HepG2 (cell line): ENCODE measurements at regions not wholly inside any gene's neighbourhood (a gene's known extent, or its start where the extent isn't known, plus 50 kb on each side); places are given as distances from the start of the nearest gene placed in this dataset.

Source experiments
- ATAC-seq: fragments of 200-7000 bp; cut with Tn5 transposase; 3 replicates; pipeline ENCODE4 v1.9.1; 2020; ENCODE audit warnings: mild to moderate bottlenecking, moderate library complexity
- BruUV-seq: library from RNA; stranded (reverse); fragments of 400-500 nt; replicated peaks from 2 replicates; lab custom pipeline; 2021; lab: Mats Ljungman, UMichigan
- CTCF ChIA-PET: fragments of 300-600 bp; formaldehyde crosslinking; extraction: SDS; loops from one replicate; lab custom pipeline; 2021; ENCODE audit warnings: low total read pairs, inconsistent platforms, low intra/inter-chr PET ratio; lab: Yijun Ruan, JAX
- POLR2A ChIA-PET: fragments of 350-600 bp; sonication (Branson Sonifier 250); formaldehyde crosslinking; loops from one replicate; lab custom pipeline; 2020; ENCODE audit warnings: antibody characterized with exemption, inconsistent platforms; lab: Yijun Ruan, JAX
- DNase-seq: peaks from one replicate; pipeline ENCODE4 v3.0.0-alpha.2; 2015; ENCODE audit warnings: low spot score
- FAIRE-seq: peaks from 3 replicates; lab custom pipeline; 2011; peaks lifted over from hg19 to GRCh38; lab: Jason Lieb, UNC
- H2AFZ ChIP-seq: one replicate; pipeline ENCODE4 v1.6.1; 2011; ENCODE audit warnings: low read length, inconsistent platforms
- H3K27ac ChIP-seq: fragments of 300-600 bp; 3 replicates; pipeline ENCODE4 v1.8.0; 2011; ENCODE audit warnings: mixed run types, mild to moderate bottlenecking, mixed read lengths, low read length, inconsistent platforms; ENCODE audit not compliant: insufficient read depth; ENCODE audit errors: extremely low read length
- H3K27me3 ChIP-seq, 2 experiments: fragments of 200-600 bp in 1 of 2; 2 replicates in 1 of 2; 3 replicates in 1 of 2; pipeline versions ENCODE4 v1.6.0 to v1.8.0; 2011; ENCODE audit warnings: low read length in 2 of 2, mild to moderate bottlenecking in 2 of 2, moderate library complexity in 2 of 2, inconsistent platforms in 1 of 2; ENCODE audit not compliant: insufficient read depth in 2 of 2, control insufficient read depth in 1 of 2
- H3K36me3 ChIP-seq, 2 experiments: fragments of 200-600 bp in 1 of 2; replicated peaks in 1 of 2; 2 replicates in 1 of 2; 3 replicates in 1 of 2; pipeline versions ENCODE4 v1.5.1 to v1.8.0; 2011; ENCODE audit warnings: low read length in 2 of 2, inconsistent platforms in 1 of 2; ENCODE audit not compliant: insufficient read depth in 2 of 2, control insufficient read depth in 1 of 2
- H3K4me1 ChIP-seq: 2 replicates; pipeline ENCODE4 v1.5.1; 2012; ENCODE audit warnings: low read length, inconsistent platforms; ENCODE audit not compliant: insufficient read depth
- H3K4me2 ChIP-seq: 2 replicates; pipeline ENCODE4 v1.6.0; 2011; ENCODE audit warnings: low read depth, low read length, inconsistent platforms
- H3K4me3 ChIP-seq, 3 experiments: fragments of 200-600 bp in 1 of 3; sonication (generic), shearing (Covaris generic) in 1 of 3; replicated peaks in 1 of 3; 2 replicates each; pipeline ENCODE4 v1.5.1; 2011 to 2016; ENCODE audit warnings: low read length in 3 of 3, inconsistent platforms in 2 of 3, low read depth in 2 of 3, mild to moderate bottlenecking in 2 of 3, control low read depth in 1 of 3, mixed read lengths in 1 of 3; ENCODE audit not compliant: insufficient read depth in 1 of 3
- H3K79me2 ChIP-seq: one replicate; pipeline ENCODE4 v1.6.1; 2011; ENCODE audit warnings: low read length, inconsistent platforms; ENCODE audit not compliant: insufficient read depth
- H3K9ac ChIP-seq: 2 replicates; pipeline ENCODE4 v1.6.0; 2011; ENCODE audit warnings: mild to moderate bottlenecking, low read depth, low read length, inconsistent platforms; ENCODE audit not compliant: insufficient read depth
- H3K9me3 ChIP-seq: 2 replicates; pipeline ENCODE4 v1.5.1; 2012; ENCODE audit warnings: mild to moderate bottlenecking, low read length
- H4K20me1 ChIP-seq: 2 replicates; pipeline ENCODE4 v1.6.0; 2011; ENCODE audit warnings: inconsistent platforms, mild to moderate bottlenecking, low read length, moderate library complexity; ENCODE audit not compliant: insufficient read depth
- EEA1 ChIP-seq: sonication (generic); formaldehyde crosslinking; IDR thresholded peaks from 2 replicates; pipeline ENCODE4 v1.5.1; 2020; ENCODE audit warnings: mild to moderate bottlenecking, missing genetic modification reagents, borderline replicate concordance
- HIVEP1 ChIP-seq: sonication (generic); formaldehyde crosslinking; IDR thresholded peaks from 2 replicates; pipeline ENCODE4 v1.4.0; 2020; ENCODE audit warnings: mild to moderate bottlenecking, missing genetic modification reagents
- HNRNPK ChIP-seq: fragments of 200-400 bp; formaldehyde crosslinking; IDR thresholded peaks from 2 replicates; pipeline ENCODE4 v1.6.1; 2018; ENCODE audit warnings: low read length, low read depth, moderate library complexity, mild to moderate bottlenecking; ENCODE audit not compliant: poor library complexity, severe bottlenecking
- HOXD1 ChIP-seq: sonication (generic); formaldehyde crosslinking; IDR thresholded peaks from 2 replicates; pipeline ENCODE4 v1.5.0; 2020; ENCODE audit warnings: missing genetic modification reagents
- RELA ChIP-seq: sonication (generic); formaldehyde crosslinking; IDR thresholded peaks from 2 replicates; pipeline ENCODE4 v1.4.0; 2020; ENCODE audit warnings: missing genetic modification reagents
- RFX3 ChIP-seq: IDR thresholded peaks from 2 replicates; pipeline ENCODE4 v1.6.1; 2016; ENCODE audit warnings: missing biosample characterization, missing genetic modification reagents
- ZNF577 ChIP-seq: sonication (generic); formaldehyde crosslinking; IDR thresholded peaks from 2 replicates; pipeline ENCODE4 v1.4.0; 2020; ENCODE audit warnings: mild to moderate bottlenecking, low read depth, missing genetic modification reagents, borderline replicate concordance
- ZNF605 ChIP-seq: sonication (generic); formaldehyde crosslinking; IDR thresholded peaks from 2 replicates; pipeline ENCODE4 v1.8.0; 2022; ENCODE audit warnings: mild to moderate bottlenecking, missing genetic modification reagents
- WGBS: methylation state at CpG from one replicate; pipeline ENCODE4 v1.1.6; 2017; ENCODE audit warnings: low lambda C conversion rate; 5-methylcytosine and 5-hydroxymethylcytosine counted together
- in situ Hi-C: cut with HindIII; loops from 2 replicates; pipeline ENCODE4 v1.10.0; 2017; ENCODE audit warnings: low pct_unique_long_range_greater_than_20kb; ENCODE audit not compliant: extremely low pct_ligation_motif_present
- intact Hi-C: fragments of 100-400 bp; cut with micrococcal nuclease; formaldehyde crosslinking; loops from one replicate; pipeline ENCODE4 v1.10.0; 2022; ENCODE audit not compliant: unreplicated experiment
- TF ChIP-seq, protein P1 (sequence below): sonication (generic); formaldehyde crosslinking; IDR thresholded peaks from 2 replicates; pipeline ENCODE4 v1.5.1; 2020; ENCODE audit warnings: mild to moderate bottlenecking, moderate library complexity, missing genetic modification reagents
- TF ChIP-seq, protein P2 (sequence below): sonication (generic); formaldehyde crosslinking; IDR thresholded peaks from 2 replicates; pipeline ENCODE4 v1.8.1; 2023; ENCODE audit warnings: mild to moderate bottlenecking, missing genetic modification reagents
- TF ChIP-seq, protein P3 (sequence below): sonication (generic); formaldehyde crosslinking; conservative IDR thresholded peaks from 2 replicates; pipeline ENCODE4 v1.4.0; 2020; ENCODE audit warnings: mild to moderate bottlenecking, missing genetic modification reagents, moderate library complexity

DNA sequence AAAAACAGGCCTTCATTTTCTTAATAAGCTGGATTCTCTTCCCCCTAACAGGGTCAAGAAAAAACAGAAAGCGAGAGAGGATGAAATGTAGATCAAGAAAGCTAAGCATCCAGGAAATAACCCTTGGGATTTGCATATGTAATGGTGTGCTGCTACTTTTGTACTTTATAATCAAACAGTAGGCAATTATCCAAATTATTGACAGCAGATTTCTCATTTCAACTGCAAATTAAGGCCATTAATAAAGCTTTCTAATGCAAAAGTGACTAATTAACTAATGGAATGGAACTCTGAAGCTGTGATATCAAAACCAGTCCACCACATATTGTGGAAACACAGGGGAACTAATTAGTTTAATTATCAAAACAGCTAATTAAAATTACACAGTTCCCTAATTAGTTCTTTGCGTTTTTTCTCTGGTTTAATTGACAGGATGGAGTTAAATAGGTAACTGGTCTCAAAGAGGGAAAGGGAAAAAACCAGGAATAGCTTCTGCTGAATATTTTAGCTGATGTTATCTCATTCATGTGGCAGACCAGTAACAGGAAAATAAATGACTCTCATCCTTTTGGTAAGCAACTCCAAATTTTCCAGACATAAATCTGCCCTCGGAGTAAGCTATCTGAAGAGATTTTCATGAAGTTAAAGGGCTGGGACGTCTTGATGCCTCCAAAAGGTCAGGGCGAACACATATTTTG, 182.7 kb upstream of the LMO3 start:
- ChIA-PET POLR2A (no interaction called here), CTCF (no interaction called here)
- Histone ChIP-seq H3K4me2 (no peak overlapping the region), H3K4me3 (no peak overlapping the region), H3K9me3 (no peaks in the 10 kb centered on the region), H3K27me3 (no peaks in the 10 kb centered on the region), H4K20me1 (no peaks in the 10 kb centered on the region), H3K4me1 (no peaks in the 10 kb centered on the region), H3K36me3 (no peaks in the 10 kb centered on the region), H3K27ac (no peak overlapping the region), H3K9ac (no peak overlapping the region), H3K79me2 (no peaks in the 10 kb centered on the region), H2AFZ (no peak overlapping the region)
- WGBS: 2% methylated on average over 5 of the region's 5 CpGs
- BruUV-seq: no TSS peak
- in situ Hi-C loops: no loop called here
- intact Hi-C loops: no loop called here
- no peak for DNase-seq
- TF ChIP-seq, protein P1, sequence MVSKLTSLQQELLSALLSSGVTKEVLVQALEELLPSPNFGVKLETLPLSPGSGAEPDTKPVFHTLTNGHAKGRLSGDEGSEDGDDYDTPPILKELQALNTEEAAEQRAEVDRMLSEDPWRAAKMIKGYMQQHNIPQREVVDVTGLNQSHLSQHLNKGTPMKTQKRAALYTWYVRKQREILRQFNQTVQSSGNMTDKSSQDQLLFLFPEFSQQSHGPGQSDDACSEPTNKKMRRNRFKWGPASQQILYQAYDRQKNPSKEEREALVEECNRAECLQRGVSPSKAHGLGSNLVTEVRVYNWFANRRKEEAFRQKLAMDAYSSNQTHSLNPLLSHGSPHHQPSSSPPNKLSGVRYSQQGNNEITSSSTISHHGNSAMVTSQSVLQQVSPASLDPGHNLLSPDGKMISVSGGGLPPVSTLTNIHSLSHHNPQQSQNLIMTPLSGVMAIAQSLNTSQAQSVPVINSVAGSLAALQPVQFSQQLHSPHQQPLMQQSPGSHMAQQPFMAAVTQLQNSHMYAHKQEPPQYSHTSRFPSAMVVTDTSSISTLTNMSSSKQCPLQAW (CRISPR knock-in tag): no peak
- no peak for TF ChIP-seq HNRNPK
- TF ChIP-seq ZNF605: no peak
- no peak for TF ChIP-seq HIVEP1 (CRISPR knock-in tag)
- TF ChIP-seq HOXD1 (CRISPR knock-in tag): no peak
- no peak for FAIRE-seq
- ATAC-seq: no peak

DNA sequence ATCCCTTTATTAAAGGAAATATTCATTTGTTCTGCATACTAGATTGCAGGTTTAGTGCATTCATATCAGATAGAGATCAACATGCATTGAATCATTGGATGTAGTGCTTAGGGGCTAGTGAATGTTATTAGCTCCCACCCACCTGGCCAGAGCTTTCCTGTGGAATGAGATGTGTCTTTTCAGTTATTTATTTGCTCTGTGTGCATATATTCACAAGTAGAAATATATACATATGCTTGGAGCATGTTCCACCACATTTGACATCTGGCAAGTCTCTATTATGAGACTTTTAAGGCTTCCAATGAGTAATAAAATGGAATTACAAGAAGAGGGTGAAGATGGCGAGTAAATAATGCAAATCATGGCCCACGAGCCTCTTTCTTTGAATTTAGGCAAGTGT, 180.0 kb upstream of the LMO3 start:
- CTCF ChIA-PET: no interaction called here
- no peaks in the 10 kb centered on the region for H3K36me3 ChIP-seq
- ATAC-seq (no peak), DNase-seq (no peak), FAIRE-seq (no peak)
- no peaks in the 10 kb centered on the region for H3K4me1 ChIP-seq
- intact Hi-C loops: no loop called here
- H3K9me3 ChIP-seq: no peaks in the 10 kb centered on the region
- H3K27ac ChIP-seq: no peak overlapping the region
- H3K27me3 ChIP-seq: no peaks in the 10 kb centered on the region
- in situ Hi-C loops: no loop called here
- no peak overlapping the region for H3K4me2 ChIP-seq
- no peak overlapping the region for H3K9ac ChIP-seq
- 3% methylated on average over 2 of the region's 2 CpGs for WGBS
- TF ChIP-seq, protein P2, sequence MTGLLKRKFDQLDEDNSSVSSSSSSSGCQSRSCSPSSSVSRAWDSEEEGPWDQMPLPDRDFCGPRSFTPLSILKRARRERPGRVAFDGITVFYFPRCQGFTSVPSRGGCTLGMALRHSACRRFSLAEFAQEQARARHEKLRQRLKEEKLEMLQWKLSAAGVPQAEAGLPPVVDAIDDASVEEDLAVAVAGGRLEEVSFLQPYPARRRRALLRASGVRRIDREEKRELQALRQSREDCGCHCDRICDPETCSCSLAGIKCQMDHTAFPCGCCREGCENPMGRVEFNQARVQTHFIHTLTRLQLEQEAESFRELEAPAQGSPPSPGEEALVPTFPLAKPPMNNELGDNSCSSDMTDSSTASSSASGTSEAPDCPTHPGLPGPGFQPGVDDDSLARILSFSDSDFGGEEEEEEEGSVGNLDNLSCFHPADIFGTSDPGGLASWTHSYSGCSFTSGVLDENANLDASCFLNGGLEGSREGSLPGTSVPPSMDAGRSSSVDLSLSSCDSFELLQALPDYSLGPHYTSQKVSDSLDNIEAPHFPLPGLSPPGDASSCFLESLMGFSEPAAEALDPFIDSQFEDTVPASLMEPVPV (CRISPR knock-in tag): no peak
- TF ChIP-seq ZNF577 (CRISPR knock-in tag) (no peak), RELA (CRISPR knock-in tag) (no peak), RFX3 (CRISPR knock-in tag) (no peak), EEA1 (no peak)
- TF ChIP-seq, protein P3, sequence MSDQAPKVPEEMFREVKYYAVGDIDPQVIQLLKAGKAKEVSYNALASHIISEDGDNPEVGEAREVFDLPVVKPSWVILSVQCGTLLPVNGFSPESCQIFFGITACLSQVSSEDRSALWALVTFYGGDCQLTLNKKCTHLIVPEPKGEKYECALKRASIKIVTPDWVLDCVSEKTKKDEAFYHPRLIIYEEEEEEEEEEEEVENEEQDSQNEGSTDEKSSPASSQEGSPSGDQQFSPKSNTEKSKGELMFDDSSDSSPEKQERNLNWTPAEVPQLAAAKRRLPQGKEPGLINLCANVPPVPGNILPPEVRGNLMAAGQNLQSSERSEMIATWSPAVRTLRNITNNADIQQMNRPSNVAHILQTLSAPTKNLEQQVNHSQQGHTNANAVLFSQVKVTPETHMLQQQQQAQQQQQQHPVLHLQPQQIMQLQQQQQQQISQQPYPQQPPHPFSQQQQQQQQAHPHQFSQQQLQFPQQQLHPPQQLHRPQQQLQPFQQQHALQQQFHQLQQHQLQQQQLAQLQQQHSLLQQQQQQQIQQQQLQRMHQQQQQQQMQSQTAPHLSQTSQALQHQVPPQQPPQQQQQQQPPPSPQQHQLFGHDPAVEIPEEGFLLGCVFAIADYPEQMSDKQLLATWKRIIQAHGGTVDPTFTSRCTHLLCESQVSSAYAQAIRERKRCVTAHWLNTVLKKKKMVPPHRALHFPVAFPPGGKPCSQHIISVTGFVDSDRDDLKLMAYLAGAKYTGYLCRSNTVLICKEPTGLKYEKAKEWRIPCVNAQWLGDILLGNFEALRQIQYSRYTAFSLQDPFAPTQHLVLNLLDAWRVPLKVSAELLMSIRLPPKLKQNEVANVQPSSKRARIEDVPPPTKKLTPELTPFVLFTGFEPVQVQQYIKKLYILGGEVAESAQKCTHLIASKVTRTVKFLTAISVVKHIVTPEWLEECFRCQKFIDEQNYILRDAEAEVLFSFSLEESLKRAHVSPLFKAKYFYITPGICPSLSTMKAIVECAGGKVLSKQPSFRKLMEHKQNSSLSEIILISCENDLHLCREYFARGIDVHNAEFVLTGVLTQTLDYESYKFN: no peak
- POLR2A ChIA-PET: no interaction called here
- no peaks in the 10 kb centered on the region for H4K20me1 ChIP-seq
- no peaks in the 10 kb centered on the region for H3K79me2 ChIP-seq
- no TSS peak for BruUV-seq
- H3K4me3 ChIP-seq: no peak overlapping the region
- H2AFZ ChIP-seq: no peak overlapping the region
